Endothelial cell of umbilical vein (primary cell): ENCODE measurements at regions not wholly inside any gene's neighbourhood (a gene's known extent, or its start where the extent isn't known, plus 50 kb on each side); places are given as distances from the start of the nearest gene placed in this dataset.

ENCODE experiments used
- BruUV-seq: library from RNA; stranded (reverse); fragments of 400-500 nt; replicated peaks from 2 replicates; lab custom pipeline; 2021; lab: Mats Ljungman, UMichigan
- CTCF ChIA-PET: fragments of 300-600, 350-600 bp; sonication (Branson Sonifier 250); formaldehyde crosslinking; loops from one replicate; lab custom pipeline; 2021; ENCODE audit warnings: antibody characterized with exemption, inconsistent platforms; lab: Charles Lee
- POLR2A ChIA-PET: fragments of 300-600, 350-600 bp; sonication (Branson Sonifier 250); formaldehyde crosslinking; loops from one replicate; lab custom pipeline; 2021; ENCODE audit warnings: antibody characterized with exemption, inconsistent platforms; lab: Charles Lee
- DNase-seq: peaks from one replicate; pipeline ENCODE4 v3.0.0-alpha.2; 2011; ENCODE audit warnings: low read depth, low spot score
- FAIRE-seq: peaks from 2 replicates; lab custom pipeline; 2011; peaks lifted over from hg19 to GRCh38; lab: Jason Lieb, UNC
- H2AFZ ChIP-seq: 2 replicates; pipeline ENCODE4 v1.6.0; 2012; ENCODE audit warnings: low read depth, low read length, control low read depth, inconsistent platforms
- H3K27ac ChIP-seq: 2 replicates; pipeline ENCODE4 v1.5.1; 2011; ENCODE audit warnings: low read depth, mild to moderate bottlenecking, control low read depth, low read length, moderate library complexity; ENCODE audit not compliant: insufficient read depth
- H3K27me3 ChIP-seq, 2 experiments: 2 replicates each; pipeline versions ENCODE4 v1.6.0 to v1.6.1; 2011; ENCODE audit warnings: low read length in 2 of 2, mixed read lengths in 1 of 2; ENCODE audit not compliant: control insufficient read depth in 2 of 2, insufficient read depth in 2 of 2
- H3K36me3 ChIP-seq, 2 experiments: 2 replicates in 1 of 2; 3 replicates in 1 of 2; pipeline ENCODE4 v1.5.1; 2011; ENCODE audit warnings: low read length in 2 of 2, mild to moderate bottlenecking in 1 of 2, moderate library complexity in 1 of 2; ENCODE audit not compliant: control insufficient read depth in 2 of 2, insufficient read depth in 2 of 2; ENCODE audit errors: extremely low read depth in 1 of 2
- H3K4me1 ChIP-seq: 3 replicates; pipeline ENCODE4 v1.5.1; 2011; ENCODE audit warnings: mild to moderate bottlenecking, low read length; ENCODE audit not compliant: control insufficient read depth, insufficient read depth; ENCODE audit errors: extremely low read depth
- H3K4me2 ChIP-seq: 2 replicates; pipeline ENCODE4 v1.6.1; 2011; ENCODE audit warnings: low read length, control low read depth, mixed read lengths; ENCODE audit not compliant: insufficient read depth
- H3K4me3 ChIP-seq, 3 experiments: fragments of 200-600 bp in 1 of 3; sonication (generic), shearing (Covaris generic) in 1 of 3; replicated peaks in 1 of 3; 2 replicates each; pipeline ENCODE4 v1.5.1; 2011 to 2016; ENCODE audit warnings: control low read depth in 3 of 3, low read length in 3 of 3, mild to moderate bottlenecking in 2 of 3, inconsistent platforms in 1 of 3, low read depth in 1 of 3, moderate library complexity in 1 of 3; ENCODE audit not compliant: insufficient read depth in 1 of 3
- H3K79me2 ChIP-seq: 2 replicates; pipeline ENCODE4 v1.6.0; 2012; ENCODE audit warnings: low read length, inconsistent platforms; ENCODE audit not compliant: control insufficient read depth, insufficient read depth
- H3K9ac ChIP-seq: replicated peaks from 2 replicates; pipeline ENCODE3; 2011; ENCODE audit warnings: low read length, control low read depth; ENCODE audit not compliant: insufficient read depth; ENCODE audit errors: extremely low read depth
- H3K9me1 ChIP-seq: replicated peaks from 3 replicates; pipeline ENCODE4 v1.6.0; 2011; ENCODE audit warnings: mild to moderate bottlenecking, low read length; ENCODE audit not compliant: control insufficient read depth, insufficient read depth; ENCODE audit errors: extremely low read depth
- H3K9me3 ChIP-seq: replicated peaks from 2 replicates; pipeline ENCODE4 v1.5.1; 2012; ENCODE audit warnings: low read length, inconsistent platforms; ENCODE audit not compliant: control insufficient read depth, insufficient read depth
- H4K20me1 ChIP-seq: replicated peaks from 2 replicates; pipeline ENCODE3; 2011; ENCODE audit warnings: mild to moderate bottlenecking, low read length; ENCODE audit not compliant: control insufficient read depth, insufficient read depth; ENCODE audit errors: extremely low read depth
- CTCF ChIP-seq, 2 donors: IDR thresholded peaks; 1 replicate in 1 of 2; 2 replicates in 1 of 2; pipeline ENCODE4 v1.5.1; 2011; ENCODE audit warnings: low read length in 2 of 2, mild to moderate bottlenecking in 2 of 2, moderate library complexity in 2 of 2, control low read depth in 1 of 2, inconsistent platforms in 1 of 2, low read depth in 1 of 2; ENCODE audit not compliant: insufficient read depth in 1 of 2; ENCODE audit errors: extremely low read depth in 1 of 2
- EZH2 ChIP-seq: IDR thresholded peaks from 2 replicates; pipeline ENCODE4 v1.6.1; 2012; ENCODE audit warnings: borderline replicate concordance, low read depth, mild to moderate bottlenecking, moderate library complexity, low read length, inconsistent platforms; ENCODE audit not compliant: severe bottlenecking
- FOS ChIP-seq: IDR thresholded peaks from 2 replicates; pipeline ENCODE4 v1.6.1; 2011; ENCODE audit warnings: mild to moderate bottlenecking, low read length, moderate library complexity, borderline replicate concordance; ENCODE audit not compliant: insufficient read depth
- GATA2 ChIP-seq: IDR thresholded peaks from 2 replicates; pipeline ENCODE4 v1.7.0; 2011; ENCODE audit warnings: low read depth, mild to moderate bottlenecking, moderate library complexity, mixed read lengths, low read length; ENCODE audit not compliant: insufficient read length, insufficient read depth
- JUN ChIP-seq: IDR thresholded peaks from 2 replicates; pipeline ENCODE4 v1.6.1; 2011; ENCODE audit warnings: borderline replicate concordance, low read depth; ENCODE audit not compliant: insufficient read length, insufficient read depth
- MAX ChIP-seq: IDR thresholded peaks from 2 replicates; pipeline ENCODE4 v1.6.1; 2011; ENCODE audit not compliant: insufficient read depth, insufficient read length
- MYC ChIP-seq: IDR thresholded peaks from one replicate; pipeline ENCODE4 v1.6.1; 2011; ENCODE audit warnings: mild to moderate bottlenecking, low read depth, low read length
- POLR2AphosphoS5 ChIP-seq: IDR thresholded peaks from 2 replicates; pipeline ENCODE4 v1.6.1; 2012; ENCODE audit warnings: low read depth, mild to moderate bottlenecking, control low read depth, low read length, moderate library complexity; ENCODE audit not compliant: insufficient read depth
- dilution Hi-C: fragments of 300-500 bp; cut with MboI; formaldehyde crosslinking; loops from one replicate; pipeline ENCODE4 v1.15.0; 2019; ENCODE audit warnings: low sequenced_read_pairs; ENCODE audit not compliant: extremely low pct_ligation_motif_present
- intact Hi-C: fragments of 100-400 bp; cut with micrococcal nuclease; formaldehyde crosslinking; loops from one replicate; pipeline ENCODE4 v1.10.0; 2022

- ChIA-PET CTCF (no interaction called here), POLR2A (no interaction called here)
- H3K36me3 ChIP-seq, result no peaks in the 10 kb centered on the region
- H3K9me3 ChIP-seq, result no peaks in the 10 kb centered on the region
- intact Hi-C loops, result no loop called here
- no peaks in the 10 kb centered on the region for H3K27me3 ChIP-seq
- dilution Hi-C loops, result no loop called here
- H2AFZ ChIP-seq, result no peak overlapping the region
- H3K27ac ChIP-seq, result no peak overlapping the region
- H3K4me3 ChIP-seq, result no peak overlapping the region
- no peak for DNase-seq
- H3K4me1 ChIP-seq, result no peaks in the 10 kb centered on the region
- TF ChIP-seq GATA2 (no peak), JUN (no peak), POLR2AphosphoS5 (no peak), FOS (no peak), EZH2 (no peak), CTCF (IDR thresholded peaks at IDR 0.05; ENCODE audit: extremely low read depth in 1 of 2, insufficient read depth in 1 of 2, low read depth in 1 of 2, low read length in 2 of 2) (no peak), MAX (no peak), MYC (no peak)
- no peaks in the 10 kb centered on the region for H3K9me1 ChIP-seq
- H4K20me1 ChIP-seq, result no peaks in the 10 kb centered on the region
- H3K4me2 ChIP-seq, result no peak overlapping the region
- no peaks in the 10 kb centered on the region for H3K79me2 ChIP-seq
- FAIRE-seq, result no peak
- no peak overlapping the region for H3K9ac ChIP-seq
- BruUV-seq, result no TSS peak
These were observed 180.8 kb downstream of the PYDC2 start for GRCh38 chr3:191641789-191642188.
